HepG2 (cell line): ENCODE measurements at regions not wholly inside any gene's neighbourhood (a gene's known extent, or its start where the extent isn't known, plus 50 kb on each side); places are given as distances from the start of the nearest gene placed in this dataset.

Experiments used
- ATF2 ChIP-seq: sonication (generic); formaldehyde crosslinking; IDR thresholded peaks from 2 replicates; pipeline ENCODE4 v1.4.0; 2020; ENCODE audit warnings: missing genetic modification reagents
- BRD4 ChIP-seq: sonication (generic); formaldehyde crosslinking; IDR thresholded peaks from 2 replicates; pipeline ENCODE4 v1.4.0; 2020; ENCODE audit warnings: missing genetic modification reagents
- GABPA ChIP-seq, 2 experiments: IDR thresholded peaks; 2 replicates each; pipeline ENCODE4 v1.6.1; 2011 to 2016; ENCODE audit warnings: low read depth in 2 of 2, low read length in 1 of 2, missing biosample characterization in 1 of 2, missing genetic modification characterization in 1 of 2
- NKX3-1 ChIP-seq: sonication (generic); formaldehyde crosslinking; IDR thresholded peaks from 2 replicates; pipeline ENCODE4 v1.5.0; 2020; ENCODE audit warnings: missing genetic modification reagents
- SRF ChIP-seq: IDR thresholded peaks from 2 replicates; pipeline ENCODE4 v1.6.1; 2011; ENCODE audit warnings: mild to moderate bottlenecking, low read depth, low read length, moderate library complexity
- TARDBP ChIP-seq: sonication (generic); formaldehyde crosslinking; IDR thresholded peaks from 2 replicates; pipeline ENCODE4 v1.8.0; 2022; ENCODE audit warnings: mild to moderate bottlenecking, missing genetic modification reagents
- ZFP82 ChIP-seq: sonication (generic); formaldehyde crosslinking; IDR thresholded peaks from 2 replicates; pipeline ENCODE4 v1.5.1; 2020; ENCODE audit warnings: mild to moderate bottlenecking, missing genetic modification reagents, borderline replicate concordance
- ZNF547 ChIP-seq: sonication (generic); formaldehyde crosslinking; IDR thresholded peaks from 2 replicates; pipeline ENCODE4 v1.5.1; 2020; ENCODE audit warnings: mild to moderate bottlenecking, missing genetic modification reagents
- ZNF607 ChIP-seq: sonication (generic); formaldehyde crosslinking; IDR thresholded peaks from 2 replicates; pipeline ENCODE4 v1.5.1; 2020; ENCODE audit warnings: missing genetic modification reagents, mild to moderate bottlenecking, borderline replicate concordance
- ZNF816 ChIP-seq: sonication (generic); formaldehyde crosslinking; IDR thresholded peaks from 2 replicates; pipeline ENCODE4 v1.8.0; 2022; ENCODE audit warnings: missing genetic modification reagents, mild to moderate bottlenecking, borderline replicate concordance
- TF ChIP-seq, protein P1 (sequence below): sonication (generic); formaldehyde crosslinking; IDR thresholded peaks from 2 replicates; pipeline ENCODE4 v1.9.0; 2021; ENCODE audit warnings: missing genetic modification reagents, borderline replicate concordance

DNA sequence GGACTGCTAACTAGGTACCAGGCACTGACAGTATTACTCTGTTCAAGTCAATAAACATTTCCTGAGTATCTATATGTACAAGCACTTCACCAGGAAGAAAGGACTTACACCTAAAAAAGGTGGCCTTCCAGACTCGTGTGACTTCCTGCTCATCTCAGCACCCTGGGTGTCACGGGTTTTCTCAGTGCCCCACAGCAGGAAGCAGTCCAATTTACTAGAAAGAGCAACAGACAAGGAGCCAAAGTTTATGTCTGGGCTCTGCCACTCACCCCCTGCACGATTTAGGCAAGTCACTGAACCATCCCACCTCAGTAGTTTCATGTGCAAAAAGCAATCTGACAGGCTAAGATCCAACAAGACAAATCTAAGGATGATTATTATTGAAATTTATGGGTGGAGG, 92.4 kb downstream of the TMEM215 start:
- TF ChIP-seq, protein P1, sequence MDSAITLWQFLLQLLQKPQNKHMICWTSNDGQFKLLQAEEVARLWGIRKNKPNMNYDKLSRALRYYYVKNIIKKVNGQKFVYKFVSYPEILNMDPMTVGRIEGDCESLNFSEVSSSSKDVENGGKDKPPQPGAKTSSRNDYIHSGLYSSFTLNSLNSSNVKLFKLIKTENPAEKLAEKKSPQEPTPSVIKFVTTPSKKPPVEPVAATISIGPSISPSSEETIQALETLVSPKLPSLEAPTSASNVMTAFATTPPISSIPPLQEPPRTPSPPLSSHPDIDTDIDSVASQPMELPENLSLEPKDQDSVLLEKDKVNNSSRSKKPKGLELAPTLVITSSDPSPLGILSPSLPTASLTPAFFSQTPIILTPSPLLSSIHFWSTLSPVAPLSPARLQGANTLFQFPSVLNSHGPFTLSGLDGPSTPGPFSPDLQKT (CRISPR knock-in tag): no peak
- no peak for TF ChIP-seq TARDBP (CRISPR knock-in tag)
- TF ChIP-seq NKX3-1: no peak
- no peak for TF ChIP-seq BRD4 (CRISPR knock-in tag)
- TF ChIP-seq ZNF816: no peak
- TF ChIP-seq ZNF607 (CRISPR knock-in tag): no peak
- no peak for TF ChIP-seq ZNF547
- no peak for TF ChIP-seq GABPA (IDR thresholded peaks at IDR 0.05; ENCODE audit: low read depth, low read length)
- no peak for TF ChIP-seq GABPA (CRISPR knock-in tag; IDR thresholded peaks at IDR 0.05; ENCODE audit: low read depth)
- TF ChIP-seq ZFP82 (CRISPR knock-in tag): no peak
- TF ChIP-seq ATF2 (CRISPR knock-in tag): no peak
- no peak for TF ChIP-seq SRF
